ENCODE measurements at regions not wholly inside any gene's neighbourhood (a gene's known extent, or its start where the extent isn't known, plus 50 kb on each side); places are given as distances from the start of the nearest gene placed in this dataset.

DNA sequence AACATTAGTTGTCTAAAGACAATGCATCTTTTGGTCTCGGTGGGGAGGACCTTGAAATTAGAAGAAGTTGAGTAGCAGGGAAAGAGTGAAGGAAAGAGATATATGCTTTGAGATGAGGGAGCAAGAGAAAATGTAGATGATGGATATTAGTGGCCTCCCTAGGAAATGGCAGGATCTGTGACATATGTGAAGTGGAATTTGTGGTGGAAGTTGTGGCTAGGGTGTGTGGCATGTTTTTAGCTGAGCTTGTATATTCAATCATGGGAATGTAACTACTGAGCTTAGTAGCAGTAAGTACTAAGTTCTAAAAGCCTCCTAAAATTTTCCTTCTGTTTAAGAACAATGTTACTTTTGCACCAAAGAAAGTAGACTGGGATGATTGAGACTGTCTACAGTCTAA, 382.8 kb upstream of the CTSO start:
- TF ChIP-seq, protein P1, sequence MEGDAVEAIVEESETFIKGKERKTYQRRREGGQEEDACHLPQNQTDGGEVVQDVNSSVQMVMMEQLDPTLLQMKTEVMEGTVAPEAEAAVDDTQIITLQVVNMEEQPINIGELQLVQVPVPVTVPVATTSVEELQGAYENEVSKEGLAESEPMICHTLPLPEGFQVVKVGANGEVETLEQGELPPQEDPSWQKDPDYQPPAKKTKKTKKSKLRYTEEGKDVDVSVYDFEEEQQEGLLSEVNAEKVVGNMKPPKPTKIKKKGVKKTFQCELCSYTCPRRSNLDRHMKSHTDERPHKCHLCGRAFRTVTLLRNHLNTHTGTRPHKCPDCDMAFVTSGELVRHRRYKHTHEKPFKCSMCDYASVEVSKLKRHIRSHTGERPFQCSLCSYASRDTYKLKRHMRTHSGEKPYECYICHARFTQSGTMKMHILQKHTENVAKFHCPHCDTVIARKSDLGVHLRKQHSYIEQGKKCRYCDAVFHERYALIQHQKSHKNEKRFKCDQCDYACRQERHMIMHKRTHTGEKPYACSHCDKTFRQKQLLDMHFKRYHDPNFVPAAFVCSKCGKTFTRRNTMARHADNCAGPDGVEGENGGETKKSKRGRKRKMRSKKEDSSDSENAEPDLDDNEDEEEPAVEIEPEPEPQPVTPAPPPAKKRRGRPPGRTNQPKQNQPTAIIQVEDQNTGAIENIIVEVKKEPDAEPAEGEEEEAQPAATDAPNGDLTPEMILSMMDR (IDR thresholded peaks at IDR 0.05) = no peak
- TF ChIP-seq EZH2 (IDR thresholded peaks at IDR 0.05) = no peak

Measured in neural progenitor cell (in vitro differentiated cells).